Natural killer cell (primary cell): ENCODE measurements at regions not wholly inside any gene's neighbourhood (a gene's known extent, or its start where the extent isn't known, plus 50 kb on each side); places are given as distances from the start of the nearest gene placed in this dataset.

ENCODE experiments used
- ATAC-seq, 3 donors: fragments of 150-1000 bp in 2 of 3; fragments of 200-7000 bp in 1 of 3; cut with Tn5 transposase; 1 replicate in 1 of 3; 2 replicates in 2 of 3; pipeline ENCODE4 v1.10.0; 2021; ENCODE audit warnings: mild to moderate bottlenecking in 2 of 3, moderate library complexity in 2 of 3
- DNase-seq, 2 donors: peaks; one replicate each; pipeline versions ENCODE4 v3.0.0 to v3.0.0-alpha.2; 2013 to 2021; ENCODE audit warnings: mixed read lengths in 1 of 2
- H3K27ac ChIP-seq: one replicate; pipeline ENCODE4 v1.5.1; 2013; ENCODE audit warnings: mild to moderate bottlenecking, low read length
- H3K27me3 ChIP-seq: one replicate; pipeline ENCODE4 v1.6.1; 2013; ENCODE audit warnings: low read length; ENCODE audit not compliant: control insufficient read depth, insufficient read depth
- H3K36me3 ChIP-seq: one replicate; pipeline ENCODE4 v1.6.1; 2013; ENCODE audit warnings: low read length; ENCODE audit not compliant: control insufficient read depth, insufficient read depth
- H3K4me1 ChIP-seq: one replicate; pipeline ENCODE4 v1.6.1; 2013; ENCODE audit warnings: low read length; ENCODE audit not compliant: control insufficient read depth, insufficient read depth
- H3K4me3 ChIP-seq: one replicate; pipeline ENCODE4 v1.5.1; 2013; ENCODE audit warnings: low read length
- H3K9me3 ChIP-seq: one replicate; pipeline ENCODE4 v1.6.1; 2013; ENCODE audit warnings: low read length; ENCODE audit not compliant: control insufficient read depth, insufficient read depth
- H3K27ac Mint-ChIP-seq, 2 donors: one replicate each; pipeline ENCODE4 v1.8.0; 2022; ENCODE audit warnings: mild to moderate bottlenecking in 2 of 2, mixed read lengths in 2 of 2, moderate library complexity in 1 of 2
- H3K27me3 Mint-ChIP-seq, 2 donors: one replicate each; pipeline ENCODE4 v1.8.0; 2022; ENCODE audit warnings: low read depth in 2 of 2, mixed read lengths in 2 of 2
- H3K36me3 Mint-ChIP-seq: one replicate; pipeline ENCODE4 v1.8.0; 2022; ENCODE audit warnings: mixed read lengths
- H3K4me1 Mint-ChIP-seq, 2 donors: one replicate each; pipeline ENCODE4 v1.8.0; 2022; ENCODE audit warnings: mixed read lengths in 2 of 2
- H3K4me3 Mint-ChIP-seq: one replicate; pipeline ENCODE4 v1.8.0; 2022; ENCODE audit warnings: mild to moderate bottlenecking, moderate library complexity, mixed read lengths
- H3K9me3 Mint-ChIP-seq, 2 donors: one replicate each; pipeline ENCODE4 v1.8.0; 2022; ENCODE audit warnings: mixed read lengths in 2 of 2
- CTCF ChIP-seq: fragments of 200-600 bp; IDR thresholded peaks from one replicate; pipeline ENCODE4 v1.8.0; 2022; ENCODE audit warnings: antibody characterized with exemption
- WGBS: methylation state at CpG from one replicate; pipeline ENCODE4 v1.1.7; 2013; ENCODE audit warnings: missing lambda C conversion rate; ENCODE audit not compliant: insufficient coverage; 5-methylcytosine and 5-hydroxymethylcytosine counted together
- intact Hi-C: fragments of 100-400 bp; cut with micrococcal nuclease; formaldehyde crosslinking; loops from one replicate; pipeline ENCODE4 v1.14.2; 2022

GRCh38 chr9:107881626-107882300 is 392.2 kb upstream of the KLF4 start:
- no peaks in the 10 kb centered on the region for H3K4me1 ChIP-seq
- no peaks in the 10 kb centered on the region for H3K36me3 Mint-ChIP-seq
- no peaks in the 10 kb centered on the region for H3K9me3 Mint-ChIP-seq
- ATAC-seq (no peak), DNase-seq (no peak)
- no peaks in the 10 kb centered on the region for H3K4me1 Mint-ChIP-seq
- H3K27me3 Mint-ChIP-seq, result no peaks in the 10 kb centered on the region
- no peak overlapping the region for H3K27ac Mint-ChIP-seq
- intact Hi-C loops, result no loop called here
- H3K27me3 ChIP-seq, result no peaks in the 10 kb centered on the region
- no peak overlapping the region for H3K4me3 Mint-ChIP-seq
- 86% methylated on average over 2 of the region's 2 CpGs for WGBS
- H3K36me3 ChIP-seq, result no peaks in the 10 kb centered on the region
- TF ChIP-seq CTCF, result no peak
- no peak overlapping the region for H3K4me3 ChIP-seq
- no peaks in the 10 kb centered on the region for H3K9me3 ChIP-seq
- no peak overlapping the region for H3K27ac ChIP-seq

DNA sequence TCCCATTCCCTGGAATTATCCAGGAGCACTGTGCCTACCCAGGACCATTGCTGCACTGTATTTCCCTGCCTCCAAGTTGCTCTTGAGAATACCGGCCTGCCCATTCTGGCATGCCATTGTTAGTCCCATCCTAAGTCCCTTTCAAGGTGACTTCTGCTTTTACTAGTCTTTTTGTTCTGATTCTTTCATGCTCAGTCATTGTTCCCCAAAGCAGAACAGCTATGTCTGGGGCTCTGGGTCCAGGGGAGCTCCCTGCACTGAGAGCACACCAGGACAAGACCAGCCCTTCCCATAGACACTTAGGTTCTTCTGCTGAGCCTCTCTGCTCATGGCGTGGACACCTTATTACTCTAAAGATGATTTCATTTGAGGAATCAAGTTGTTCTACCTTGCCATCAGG is 388.9 kb upstream of the KLF4 start:
- Histone ChIP-seq H3K36me3 (no peaks in the 10 kb centered on the region), H3K4me1 (peaks cover 5% of the 10 kb centered on the region), H3K27ac (no peak overlapping the region), H3K9me3 (no peaks in the 10 kb centered on the region), H3K4me3 (no peak overlapping the region), H3K27me3 (no peaks in the 10 kb centered on the region)
- ATAC-seq (peak in 1 of 3 donors; percentile 27), DNase-seq (no peak)
- no peak overlapping the region for H3K4me3 Mint-ChIP-seq
- H3K36me3 Mint-ChIP-seq, result no peaks in the 10 kb centered on the region
- H3K9me3 Mint-ChIP-seq, result no peaks in the 10 kb centered on the region
- TF ChIP-seq CTCF, result no peak
- intact Hi-C loops, result no loop called here
- no peaks in the 10 kb centered on the region for H3K4me1 Mint-ChIP-seq
- 90% methylated on average over 2 of the region's 2 CpGs for WGBS
- H3K27ac Mint-ChIP-seq, result no peak overlapping the region
- no peaks in the 10 kb centered on the region for H3K27me3 Mint-ChIP-seq

DNA sequence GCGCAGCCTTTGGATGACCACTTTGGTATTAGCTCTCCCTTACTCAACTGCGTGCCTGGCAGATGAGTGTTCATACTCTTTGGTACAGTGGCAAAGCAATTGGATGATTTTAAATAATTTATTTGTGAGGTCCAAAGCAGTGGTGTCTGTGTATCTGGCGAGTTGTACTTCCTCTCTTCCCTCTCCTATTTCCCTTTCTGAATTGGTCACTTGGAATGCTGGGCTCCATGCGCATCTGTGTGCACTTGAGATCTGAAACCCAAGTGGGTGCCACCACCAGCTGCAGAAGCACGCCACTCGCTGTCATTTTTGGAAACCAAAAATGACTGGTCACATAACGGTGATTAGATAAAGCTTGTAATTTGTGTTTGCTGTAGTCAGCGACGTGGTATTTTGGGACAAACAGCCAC is 386.0 kb upstream of the KLF4 start:
- 77% methylated on average over 9 of the region's 9 CpGs for WGBS
- H3K4me1 ChIP-seq, result peaks cover 5% of the 10 kb centered on the region
- peaks cover 0 to 2% of the 10 kb centered on the region in 2 donors for H3K9me3 Mint-ChIP-seq
- H3K4me1 Mint-ChIP-seq, result no peaks in the 10 kb centered on the region
- DNase-seq (no peak), ATAC-seq (no peak)
- no peak for TF ChIP-seq CTCF
- intact Hi-C loops, result no loop called here
- H3K27ac Mint-ChIP-seq, result no peak overlapping the region
- H3K4me3 Mint-ChIP-seq, result no peak overlapping the region
- H3K36me3 Mint-ChIP-seq, result no peaks in the 10 kb centered on the region
- no peaks in the 10 kb centered on the region for H3K27me3 Mint-ChIP-seq
- H3K4me3 ChIP-seq, result no peak overlapping the region
- H3K36me3 ChIP-seq, result no peaks in the 10 kb centered on the region
- no peaks in the 10 kb centered on the region for H3K27me3 ChIP-seq
- H3K27ac ChIP-seq, result no peak overlapping the region
- H3K9me3 ChIP-seq, result no peaks in the 10 kb centered on the region
